ENCODE measurements at regions not wholly inside any gene's neighbourhood (a gene's known extent, or its start where the extent isn't known, plus 50 kb on each side); places are given as distances from the start of the nearest gene placed in this dataset.
A peak's percentile ranks its signal among the peaks of the same experiment; 100 is the strongest.

- H3K9me3 Mint-ChIP-seq (ENCODE audit: low read depth): no peaks in the 10 kb centered on the region
- no peak for DNase-seq (ENCODE audit: low spot score, unreplicated experiment)
- peaks cover 2% of the 10 kb centered on the region for H3K4me1 Mint-ChIP-seq (ENCODE audit: low read depth)
- H3K27me3 Mint-ChIP-seq: peaks cover 18% of the 10 kb centered on the region
- TF ChIP-seq, protein P1, sequence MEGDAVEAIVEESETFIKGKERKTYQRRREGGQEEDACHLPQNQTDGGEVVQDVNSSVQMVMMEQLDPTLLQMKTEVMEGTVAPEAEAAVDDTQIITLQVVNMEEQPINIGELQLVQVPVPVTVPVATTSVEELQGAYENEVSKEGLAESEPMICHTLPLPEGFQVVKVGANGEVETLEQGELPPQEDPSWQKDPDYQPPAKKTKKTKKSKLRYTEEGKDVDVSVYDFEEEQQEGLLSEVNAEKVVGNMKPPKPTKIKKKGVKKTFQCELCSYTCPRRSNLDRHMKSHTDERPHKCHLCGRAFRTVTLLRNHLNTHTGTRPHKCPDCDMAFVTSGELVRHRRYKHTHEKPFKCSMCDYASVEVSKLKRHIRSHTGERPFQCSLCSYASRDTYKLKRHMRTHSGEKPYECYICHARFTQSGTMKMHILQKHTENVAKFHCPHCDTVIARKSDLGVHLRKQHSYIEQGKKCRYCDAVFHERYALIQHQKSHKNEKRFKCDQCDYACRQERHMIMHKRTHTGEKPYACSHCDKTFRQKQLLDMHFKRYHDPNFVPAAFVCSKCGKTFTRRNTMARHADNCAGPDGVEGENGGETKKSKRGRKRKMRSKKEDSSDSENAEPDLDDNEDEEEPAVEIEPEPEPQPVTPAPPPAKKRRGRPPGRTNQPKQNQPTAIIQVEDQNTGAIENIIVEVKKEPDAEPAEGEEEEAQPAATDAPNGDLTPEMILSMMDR (IDR thresholded peaks at IDR 0.05; ENCODE audit: unreplicated experiment): no peak
- no peak overlapping the region for H3K27ac Mint-ChIP-seq
- no peaks in the 10 kb centered on the region for H3K36me3 Mint-ChIP-seq (ENCODE audit: insufficient read depth)
- no peak overlapping the region for H3K4me3 Mint-ChIP-seq (ENCODE audit: low read depth)
Measured at GRCh38 chr17:55617441-55617840, 105.2 kb downstream of the TMEM100 start.

DNA sequence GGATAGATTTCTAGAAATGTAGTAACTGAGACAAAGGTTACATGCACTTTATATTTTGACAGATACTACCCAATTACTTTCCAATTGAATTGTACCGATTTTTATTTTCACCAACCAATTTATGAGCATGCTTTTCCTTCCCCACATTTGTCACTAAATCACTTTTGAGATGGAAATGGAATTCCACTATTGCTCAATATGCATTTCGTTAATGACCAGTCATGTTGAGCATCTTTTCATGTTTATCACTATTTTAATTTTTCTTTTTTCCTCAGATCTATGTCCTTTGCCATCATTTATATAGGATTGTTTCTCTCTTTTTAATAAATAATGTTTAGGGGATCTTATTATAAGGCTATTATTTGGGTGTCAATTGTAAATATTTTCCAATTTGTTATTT lies 102.8 kb upstream of the SMIM36 start:
- H3K9me3 Mint-ChIP-seq (ENCODE audit: low read depth): no peaks in the 10 kb centered on the region
- H3K4me3 Mint-ChIP-seq (ENCODE audit: low read depth): no peak overlapping the region
- H3K36me3 Mint-ChIP-seq (ENCODE audit: insufficient read depth): no peaks in the 10 kb centered on the region
- DNase-seq (ENCODE audit: low spot score, unreplicated experiment): no peak
- peaks cover 12% of the 10 kb centered on the region for H3K27me3 Mint-ChIP-seq
- peaks cover 2% of the 10 kb centered on the region for H3K4me1 Mint-ChIP-seq (ENCODE audit: low read depth)
- no peak overlapping the region for H3K27ac Mint-ChIP-seq
- TF ChIP-seq, protein P1 (IDR thresholded peaks at IDR 0.05; ENCODE audit: unreplicated experiment): no peak

DNA sequence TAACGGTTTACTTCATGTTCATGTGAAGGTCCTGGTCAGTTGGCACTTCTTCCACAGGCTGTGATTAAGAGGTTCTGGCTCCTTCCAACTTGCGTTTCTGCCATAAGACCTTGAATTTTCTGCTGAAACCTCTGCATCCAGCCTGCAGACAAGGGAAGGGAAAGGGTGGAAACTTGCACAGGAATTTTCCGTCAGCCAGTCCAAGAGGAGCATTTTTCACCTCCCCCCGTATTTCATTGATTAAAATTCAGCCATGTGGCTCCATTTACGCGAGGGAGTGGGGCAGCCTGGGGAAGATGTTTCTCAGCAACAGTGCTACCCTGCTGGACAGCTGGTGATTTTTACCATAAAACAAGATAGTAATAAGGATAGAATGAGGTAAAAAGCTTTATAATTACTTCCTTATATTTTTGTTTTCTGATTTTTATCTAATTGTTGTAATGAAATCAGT lies 101.5 kb upstream of the SMIM36 start:
- H3K36me3 Mint-ChIP-seq (ENCODE audit: insufficient read depth): no peaks in the 10 kb centered on the region
- no peak overlapping the region for H3K4me3 Mint-ChIP-seq (ENCODE audit: low read depth)
- H3K27ac Mint-ChIP-seq: no peak overlapping the region
- no peak for DNase-seq (ENCODE audit: low spot score, unreplicated experiment)
- H3K4me1 Mint-ChIP-seq (ENCODE audit: low read depth): peaks cover 2% of the 10 kb centered on the region
- TF ChIP-seq, protein P1 (IDR thresholded peaks at IDR 0.05; ENCODE audit: unreplicated experiment): no peak
- H3K9me3 Mint-ChIP-seq (ENCODE audit: low read depth): no peaks in the 10 kb centered on the region
- peaks cover 9% of the 10 kb centered on the region for H3K27me3 Mint-ChIP-seq

DNA sequence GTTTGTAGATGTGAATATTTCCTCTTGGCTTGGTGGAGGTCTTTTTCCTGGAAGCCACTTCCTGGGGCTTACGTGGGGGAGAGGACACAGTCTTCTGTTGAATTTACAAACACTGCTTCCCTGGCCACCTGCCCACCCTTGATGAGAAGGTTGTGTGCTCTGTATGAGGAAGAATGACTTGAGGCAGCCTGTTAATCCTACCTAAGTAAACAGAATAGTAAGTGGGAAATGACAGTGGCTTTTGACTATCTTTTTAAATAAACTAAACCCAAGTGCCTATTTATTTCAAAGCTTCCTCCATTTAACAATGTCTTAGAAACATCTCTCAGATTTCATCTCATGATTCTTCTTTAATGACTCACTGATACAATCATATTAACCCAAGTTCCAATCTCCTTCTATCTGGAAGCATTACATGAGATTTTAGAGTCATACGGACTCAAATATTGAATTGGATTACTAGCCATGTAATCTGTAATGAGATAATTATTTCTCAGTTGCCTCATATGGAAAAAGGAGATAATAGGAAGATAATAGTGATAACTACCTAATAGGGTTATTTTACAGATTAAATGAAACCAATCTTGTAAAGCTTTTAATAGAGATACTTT lies 96.6 kb upstream of the SMIM36 start:
- no peak for DNase-seq (ENCODE audit: low spot score, unreplicated experiment)
- no peak overlapping the region for H3K4me3 Mint-ChIP-seq (ENCODE audit: low read depth)
- H3K9me3 Mint-ChIP-seq (ENCODE audit: low read depth): no peaks in the 10 kb centered on the region
- peaks cover 12% of the 10 kb centered on the region for H3K4me1 Mint-ChIP-seq (ENCODE audit: low read depth)
- no peaks in the 10 kb centered on the region for H3K36me3 Mint-ChIP-seq (ENCODE audit: insufficient read depth)
- peaks cover 9% of the 10 kb centered on the region for H3K27me3 Mint-ChIP-seq
- H3K27ac Mint-ChIP-seq: peak overlapping the region; percentile 26
- TF ChIP-seq, protein P1 (IDR thresholded peaks at IDR 0.05; ENCODE audit: unreplicated experiment): no peak

- Mint-ChIP-seq H3K4me1 (ENCODE audit: low read depth) (peaks cover 14% of the 10 kb centered on the region), H3K4me3 (ENCODE audit: low read depth) (no peak overlapping the region), H3K27me3 (peaks cover 9% of the 10 kb centered on the region), H3K36me3 (ENCODE audit: insufficient read depth) (no peaks in the 10 kb centered on the region), H3K27ac (no peak overlapping the region), H3K9me3 (ENCODE audit: low read depth) (no peaks in the 10 kb centered on the region)
- DNase-seq (ENCODE audit: low spot score, unreplicated experiment): no peak
- TF ChIP-seq, protein P1 (IDR thresholded peaks at IDR 0.05; ENCODE audit: unreplicated experiment): no peak
Measured at GRCh38 chr17:55606488-55606815, 95.2 kb upstream of the SMIM36 start.

Data from progenitor cell of endocrine pancreas (in vitro differentiated cells).